Renal cortical epithelial cell (primary cell): ENCODE measurements at regions not wholly inside any gene's neighbourhood (a gene's known extent, or its start where the extent isn't known, plus 50 kb on each side); places are given as distances from the start of the nearest gene placed in this dataset.
"Not testable (repeated sequence)": the region's sequence is repeated elsewhere in the genome, so short reads cannot be mapped to it uniquely, and the experiment has no call there.

Experiments used
- DNase-seq: peaks from one replicate; pipeline ENCODE4 v3.0.0-alpha.2; 2011; ENCODE audit warnings: low read depth

- DNase-seq: no peak
Measured at GRCh38 chr13:104580931-104581330, 1514.7 kb upstream of the SLC10A2 start.

- no peak for DNase-seq
Measured at GRCh38 chr13:104577071-104577815, 1511.0 kb upstream of the SLC10A2 start.

- DNase-seq: no peak
Measured at GRCh38 chr13:104571893-104572229, 1505.6 kb upstream of the SLC10A2 start.

- peak; percentile 96 for DNase-seq
Measured at GRCh38 chr13:104571161-104571892, 1505.1 kb upstream of the SLC10A2 start.

GRCh38 chr13:104567114-104567513 lies 1500.9 kb upstream of the SLC10A2 start:
- DNase-seq: peak; percentile 28

GRCh38 chr13:104565888-104566287 lies 1499.7 kb upstream of the SLC10A2 start:
- DNase-seq: no peak

GRCh38 chr13:104553896-104554295 lies 1487.7 kb upstream of the SLC10A2 start:
- no peak for DNase-seq

- DNase-seq: peak; percentile 86
Measured at GRCh38 chr13:104553186-104553585, 1487.0 kb upstream of the SLC10A2 start.

GRCh38 chr13:104534847-104535246 lies 1468.6 kb upstream of the SLC10A2 start:
- DNase-seq: no peak

- DNase-seq: no peak
Measured at GRCh38 chr13:104532132-104532531, 1465.9 kb upstream of the SLC10A2 start.

GRCh38 chr13:104530741-104531140 lies 1464.5 kb upstream of the SLC10A2 start:
- no peak for DNase-seq

- DNase-seq: no peak
Measured at GRCh38 chr13:104526561-104526960, 1460.3 kb upstream of the SLC10A2 start.

- DNase-seq: no peak
Measured at GRCh38 chr13:104525467-104525866, 1459.2 kb upstream of the SLC10A2 start.

GRCh38 chr13:104522235-104523072 lies 1456.2 kb upstream of the SLC10A2 start:
- DNase-seq: no peak

GRCh38 chr13:104510422-104510821 lies 1444.2 kb upstream of the SLC10A2 start:
- no peak for DNase-seq

GRCh38 chr13:104493502-104493901 lies 1427.3 kb upstream of the SLC10A2 start:
- not testable (repeated sequence) for DNase-seq

GRCh38 chr13:104491916-104492315 lies 1425.7 kb upstream of the SLC10A2 start:
- DNase-seq: peak; percentile 3

GRCh38 chr13:104487006-104487405 lies 1420.8 kb upstream of the SLC10A2 start:
- no peak for DNase-seq

GRCh38 chr13:104485571-104485970 lies 1419.4 kb upstream of the SLC10A2 start:
- DNase-seq: no peak

- no peak for DNase-seq
Measured at GRCh38 chr13:104483631-104484030, 1417.4 kb upstream of the SLC10A2 start.

- DNase-seq: no peak
Measured at GRCh38 chr13:104477261-104477660, 1411.0 kb upstream of the SLC10A2 start.

GRCh38 chr13:104473936-104474335 lies 1407.7 kb upstream of the SLC10A2 start:
- DNase-seq: peak; percentile 26
